Erythroblast (primary cell): ENCODE measurements at regions not wholly inside any gene's neighbourhood (a gene's known extent, or its start where the extent isn't known, plus 50 kb on each side); places are given as distances from the start of the nearest gene placed in this dataset.

ENCODE experiments used
- GATA1 ChIP-seq: IDR thresholded peaks from 2 replicates; pipeline ENCODE4 v1.6.1; 2011; ENCODE audit warnings: low read depth, mild to moderate bottlenecking, control low read depth, low read length, moderate library complexity
- POLR2A ChIP-seq: IDR thresholded peaks from 2 replicates; pipeline ENCODE4 v1.6.1; 2011; ENCODE audit warnings: mild to moderate bottlenecking, low read length

GRCh38 chr13:108020027-108020426 lies 195.3 kb downstream of the LIG4 start:
- no peak for TF ChIP-seq POLR2A
- no peak for TF ChIP-seq GATA1
